NCI-H1694 (cell line): ENCODE measurements at regions not wholly inside any gene's neighbourhood (a gene's known extent, or its start where the extent isn't known, plus 50 kb on each side); places are given as distances from the start of the nearest gene placed in this dataset.
"Not testable (repeated sequence)": the region's sequence is repeated elsewhere in the genome, so short reads cannot be mapped to it uniquely, and the experiment has no call there.

Experiments
- DNase-seq: peaks from one replicate; lab custom pipeline; 2025; lab: John Stamatoyannopoulos, UW

DNA sequence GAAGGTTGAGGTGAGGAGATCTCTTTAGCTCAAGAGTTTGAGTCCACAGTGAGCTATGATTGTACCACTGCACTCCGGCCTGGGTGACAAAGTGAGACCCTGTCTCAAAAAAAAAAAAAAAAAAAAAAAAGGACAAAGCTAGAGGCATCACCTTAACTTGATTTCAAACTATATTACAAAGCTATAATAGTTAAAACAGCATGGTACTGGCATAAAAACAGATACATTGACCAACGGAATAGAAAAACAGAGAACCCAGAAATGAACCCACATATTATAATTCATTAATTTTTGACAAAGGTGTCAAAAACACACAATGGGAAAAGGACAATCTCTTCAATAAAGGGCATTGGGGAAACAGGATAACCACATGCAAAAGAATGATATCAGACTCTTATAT, 50.8 kb upstream of the MBOAT1 start:
- no peak for DNase-seq

DNA sequence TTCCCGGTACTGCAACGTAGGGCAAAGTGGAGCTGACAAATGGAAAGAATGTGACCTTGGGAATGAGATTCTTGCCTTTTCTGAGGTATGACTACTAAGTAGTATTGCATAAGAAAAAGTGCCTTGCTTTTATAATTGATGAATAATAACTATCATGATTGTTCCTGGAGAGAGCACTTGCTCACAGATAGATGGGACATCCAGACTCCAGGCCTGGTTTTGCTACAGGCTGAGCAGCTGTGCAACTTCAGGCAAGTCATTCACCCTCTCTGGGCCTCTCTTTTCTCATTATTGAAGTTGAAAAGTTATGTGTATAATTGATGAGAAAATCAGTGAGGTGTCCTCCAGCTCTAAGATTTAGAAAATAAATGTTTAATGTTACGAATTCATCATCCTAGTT, 53.6 kb upstream of the MBOAT1 start:
- DNase-seq, result no peak

DNA sequence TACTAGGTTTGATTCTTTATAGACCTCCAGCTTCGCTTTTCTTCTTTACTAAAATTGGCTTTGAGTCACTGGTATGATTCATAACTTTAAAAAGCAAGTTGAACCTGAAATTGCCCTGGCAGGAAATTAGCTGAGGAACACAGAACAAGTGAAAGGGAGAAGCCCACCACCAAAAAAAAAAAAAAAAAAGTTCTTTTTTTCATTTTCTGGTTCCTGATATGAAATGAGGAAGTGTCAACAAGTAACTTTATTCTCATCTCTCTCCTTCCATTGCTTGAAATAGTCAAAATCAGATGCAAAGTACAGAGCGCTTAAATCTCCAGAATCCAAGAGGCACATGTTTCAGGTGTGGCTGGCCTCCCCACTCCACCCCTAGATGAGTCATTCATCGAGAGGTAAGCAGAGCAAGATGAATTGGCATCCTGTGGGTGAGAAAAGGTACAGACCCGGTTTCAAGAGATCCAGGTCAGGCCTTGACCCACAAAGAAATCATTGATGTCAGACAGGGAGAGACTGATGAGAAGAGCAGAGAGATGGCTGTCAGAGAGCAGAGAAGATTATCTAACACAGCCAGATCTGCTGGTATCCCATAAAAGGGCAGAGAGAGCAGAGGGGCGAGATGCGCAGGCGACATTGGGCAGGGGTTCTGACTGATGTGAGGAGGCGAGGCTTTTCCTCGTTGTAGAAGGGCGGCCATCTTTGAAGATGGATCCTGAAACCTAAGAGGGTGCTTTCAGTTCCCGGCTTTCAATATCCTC, 54.8 kb upstream of the MBOAT1 start:
- no peak for DNase-seq

- no peak for DNase-seq
Observed at GRCh38 chr6:20269181-20269580, 56.9 kb upstream of the MBOAT1 start.

- no peak for DNase-seq
Observed at GRCh38 chr6:20271818-20272217, 59.5 kb upstream of the MBOAT1 start.

GRCh38 chr6:20274137-20274536, 61.9 kb upstream of the MBOAT1 start:
- no peak for DNase-seq

GRCh38 chr6:20275837-20276236, 63.6 kb upstream of the MBOAT1 start:
- DNase-seq, result not testable (repeated sequence)

GRCh38 chr6:20277724-20278123, 65.5 kb upstream of the MBOAT1 start:
- not testable (repeated sequence) for DNase-seq

- no peak for DNase-seq
Observed at GRCh38 chr6:20279051-20279450, 66.8 kb upstream of the MBOAT1 start.

DNA sequence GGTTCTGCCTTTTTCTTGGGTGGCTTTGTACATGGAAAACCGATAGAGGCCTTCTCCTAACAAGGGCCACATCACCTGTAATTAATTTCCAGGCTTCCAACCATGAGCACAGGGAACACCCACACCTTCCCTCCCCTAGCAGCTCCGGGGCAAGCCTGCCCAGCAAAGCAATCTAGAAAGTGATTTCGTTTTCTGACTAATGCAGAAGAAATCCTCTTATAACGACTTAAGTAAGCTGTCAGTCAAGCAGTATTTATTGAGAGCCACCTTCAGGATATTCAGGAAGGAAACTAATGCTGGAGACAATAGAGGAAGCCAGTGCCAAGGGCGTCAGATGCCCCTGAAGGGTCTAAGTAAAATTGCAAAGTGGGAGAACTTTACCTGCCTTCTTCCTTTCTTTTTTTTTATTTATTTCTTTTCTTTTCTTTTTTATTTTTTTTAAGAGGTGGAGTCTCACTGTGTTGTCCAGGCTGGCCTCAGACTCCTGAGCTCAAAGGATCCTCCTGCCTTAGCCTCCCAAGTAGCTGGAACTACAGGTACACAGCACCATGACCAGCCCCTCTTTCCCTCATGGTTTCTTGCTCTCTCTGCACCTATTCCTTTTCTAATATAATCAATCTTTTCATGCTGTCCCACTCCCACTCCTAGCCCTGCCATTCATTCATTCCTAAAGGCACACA, 67.5 kb upstream of the MBOAT1 start:
- DNase-seq, result no peak

- DNase-seq, result no peak
Observed at GRCh38 chr6:20280288-20280621, 68.0 kb upstream of the MBOAT1 start.

DNA sequence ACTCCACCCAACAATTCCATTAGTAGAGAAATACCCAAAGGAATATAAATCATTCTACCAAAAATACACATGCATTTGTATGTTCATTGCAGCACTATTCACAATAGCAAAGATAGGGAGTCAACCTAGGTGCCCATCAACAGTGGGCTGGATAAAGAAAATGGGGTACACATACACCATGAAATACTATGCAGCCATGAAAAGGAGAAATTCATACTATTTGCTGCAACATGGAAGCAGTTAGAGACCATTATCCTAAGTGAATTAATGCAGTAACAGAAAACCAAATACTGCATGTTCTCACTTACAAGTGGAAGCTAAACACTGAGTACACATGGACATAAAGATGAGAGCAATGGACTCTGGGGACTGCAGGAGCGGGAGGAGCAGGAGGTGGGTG, 72.4 kb upstream of the MBOAT1 start:
- DNase-seq, result no peak

DNA sequence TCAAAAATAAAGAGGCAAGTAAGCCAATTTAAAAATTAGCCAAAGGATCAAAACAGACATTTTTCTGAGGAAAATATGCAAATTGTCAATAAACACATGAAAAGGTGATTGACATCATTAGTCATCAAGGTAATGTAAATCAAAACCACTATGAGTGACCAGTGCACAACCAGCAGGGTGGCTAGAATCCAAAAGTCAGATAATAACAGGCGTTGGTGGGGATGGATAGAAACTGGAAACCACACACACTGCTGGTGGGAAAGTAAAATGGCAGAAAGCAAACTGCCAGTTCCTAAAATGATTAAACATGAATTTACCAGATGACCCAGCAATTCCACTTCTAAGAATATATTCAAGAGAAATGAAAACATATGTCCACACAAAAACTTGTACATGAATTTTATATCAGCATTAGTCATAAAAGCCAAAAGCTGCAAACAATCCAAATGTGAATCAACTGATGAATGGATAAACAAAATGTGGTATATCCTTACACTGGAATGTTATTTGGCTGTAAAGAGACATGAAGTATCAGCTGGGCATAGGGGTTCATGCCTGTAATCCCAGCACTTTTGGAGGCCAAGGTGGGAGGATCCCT, 74.8 kb upstream of the MBOAT1 start:
- DNase-seq, result no peak

- peak; percentile 88 for DNase-seq
Observed at GRCh38 chr6:20291764-20292580, 79.7 kb upstream of the MBOAT1 start.

DNA sequence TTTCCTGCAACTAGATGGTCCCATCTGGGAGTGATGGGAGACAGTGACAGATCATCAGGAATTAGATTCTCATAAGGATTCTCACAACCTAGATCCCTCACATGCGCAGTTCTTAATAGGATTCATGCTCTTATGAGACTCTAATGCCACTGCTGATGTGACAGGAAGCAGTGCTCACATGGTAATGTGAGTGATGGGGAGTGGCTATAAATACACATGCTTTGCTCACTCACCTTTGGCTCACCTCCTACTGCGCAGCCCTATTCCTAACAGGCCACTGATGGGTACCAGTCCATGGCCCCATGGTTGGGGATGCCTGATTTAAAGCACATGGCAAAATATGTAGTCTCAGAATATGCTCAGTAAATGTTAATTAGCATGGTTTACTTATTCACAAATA, 80.6 kb upstream of the MBOAT1 start:
- DNase-seq, result no peak

DNA sequence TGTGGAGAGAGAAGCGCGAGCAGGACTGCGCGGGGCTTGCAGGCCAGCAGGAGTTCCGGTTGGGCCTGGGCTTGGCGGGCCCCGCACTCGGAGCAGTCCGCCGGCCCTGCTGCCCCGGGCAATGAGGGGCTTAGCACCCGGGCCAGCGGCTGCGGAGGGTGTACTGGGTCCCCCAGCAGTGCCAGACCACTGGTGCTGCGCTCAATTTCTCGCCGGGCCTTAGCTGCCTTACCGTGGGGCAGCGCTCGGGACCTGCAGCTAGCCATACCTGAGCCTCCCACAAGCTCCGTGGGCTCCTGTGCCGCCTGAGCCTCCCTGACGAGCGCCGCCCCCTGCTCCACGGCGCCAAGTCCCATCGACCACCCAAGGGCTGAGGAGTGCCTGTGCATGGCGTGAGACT, 89.0 kb upstream of the MBOAT1 start:
- no peak for DNase-seq

DNA sequence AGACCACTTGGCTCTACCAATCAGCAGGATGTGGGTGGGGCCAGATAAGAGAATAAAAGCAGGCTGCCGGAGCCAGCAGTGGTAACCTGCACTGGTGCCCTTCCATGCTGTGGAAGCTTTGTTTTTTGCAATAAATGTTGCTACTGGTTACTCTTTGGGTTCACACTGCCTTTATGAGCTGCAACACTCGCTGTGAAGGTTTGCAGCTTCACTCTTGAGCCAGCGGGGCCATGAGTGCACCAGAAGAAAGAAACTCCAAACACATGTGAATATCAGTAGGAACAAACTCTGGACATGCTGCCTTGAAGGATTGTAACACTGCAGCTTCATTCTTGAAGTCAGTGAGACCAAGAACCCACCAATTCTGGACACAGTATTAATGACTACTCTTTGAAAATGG, 89.9 kb upstream of the MBOAT1 start:
- no peak for DNase-seq

DNA sequence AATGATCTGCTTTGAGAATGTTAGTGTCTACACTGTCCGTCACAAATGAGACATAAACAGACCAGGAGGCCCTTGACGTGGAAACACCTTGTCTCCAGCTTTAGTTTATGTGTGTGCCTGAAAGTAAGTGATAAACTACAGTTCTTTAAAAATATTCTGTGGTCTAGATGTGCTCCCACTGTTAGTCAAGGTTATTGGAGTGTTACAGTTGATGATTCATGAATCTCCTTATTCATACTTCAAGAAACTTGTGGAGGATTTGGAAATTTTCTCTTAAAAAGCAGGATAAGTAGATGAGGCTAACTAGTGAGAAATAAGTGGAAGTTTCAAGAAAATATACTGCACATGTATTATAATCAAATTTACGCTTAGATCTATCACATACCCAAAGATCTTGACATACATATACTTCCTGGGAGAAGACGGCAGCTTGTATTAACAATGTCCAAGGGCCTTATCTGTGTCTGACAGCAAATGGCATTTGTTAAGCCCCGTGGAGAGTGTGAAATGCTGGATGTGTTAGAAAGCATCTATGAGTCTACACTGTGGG, 90.5 kb upstream of the MBOAT1 start:
- no peak for DNase-seq

GRCh38 chr6:20306491-20306890, 94.2 kb upstream of the MBOAT1 start:
- DNase-seq, result no peak

GRCh38 chr6:20309186-20309585, 92.5 kb upstream of the E2F3 start:
- DNase-seq, result no peak

GRCh38 chr6:20310185-20310584, 91.5 kb upstream of the E2F3 start:
- DNase-seq, result no peak

- peak; percentile 76 for DNase-seq
Observed at GRCh38 chr6:20312606-20313005, 89.1 kb upstream of the E2F3 start.
